ENCODE measurements at regions not wholly inside any gene's neighbourhood (a gene's known extent, or its start where the extent isn't known, plus 50 kb on each side); places are given as distances from the start of the nearest gene placed in this dataset.

- TF ChIP-seq CTCF (IDR thresholded peaks at IDR 0.05; ENCODE audit: insufficient read depth, low read length) (no peak), POLR2AphosphoS5 (IDR thresholded peaks at IDR 0.05; ENCODE audit: low read depth) (no peak), REST (IDR thresholded peaks at IDR 0.05; ENCODE audit: insufficient replicate concordance, low read depth) (no peak), GABPA (IDR thresholded peaks at IDR 0.05; ENCODE audit: low read depth) (no peak)
Measured at GRCh38 chr3:82581350-82581749, 819.9 kb upstream of the GBE1 start.

All from HL-60 (cell line).